GM23338 (cell line): ENCODE measurements at regions not wholly inside any gene's neighbourhood (a gene's known extent, or its start where the extent isn't known, plus 50 kb on each side); places are given as distances from the start of the nearest gene placed in this dataset.

Experiments used
- ATAC-seq: fragments of 200-7000 bp; cut with Tn5 transposase; 3 replicates; pipeline ENCODE4 v1.9.1; 2020
- DNase-seq: peaks from one replicate; pipeline ENCODE4 v3.0.0-alpha.2; 2015; ENCODE audit warnings: low spot score
- H2AFZ ChIP-seq: fragments of 200-600 bp; sonication (generic); 2 replicates; pipeline ENCODE4 v1.8.0; 2016; ENCODE audit warnings: antibody characterized with exemption, mild to moderate bottlenecking, moderate library complexity
- H3F3A ChIP-seq: fragments of 200-600 bp; sonication (generic); replicated peaks from 2 replicates; pipeline ENCODE4 v1.8.0; 2017; ENCODE audit warnings: antibody characterized with exemption, mixed run types, low read depth
- H3K27ac ChIP-seq: fragments of 200-600 bp; sonication (generic); 2 replicates; pipeline ENCODE4 v1.6.1; 2016; ENCODE audit warnings: low read depth
- H3K27me3 ChIP-seq: fragments of 200-600 bp; sonication (generic); 2 replicates; pipeline ENCODE4 v1.8.0; 2016; ENCODE audit warnings: mild to moderate bottlenecking, mixed run types, moderate library complexity; ENCODE audit not compliant: insufficient read depth
- H3K36me3 ChIP-seq: fragments of 200-600 bp; sonication (generic); 2 replicates; pipeline ENCODE4 v1.8.0; 2016; ENCODE audit warnings: mild to moderate bottlenecking; ENCODE audit not compliant: insufficient read depth
- H3K4me1 ChIP-seq: fragments of 200-600 bp; sonication (generic); 2 replicates; pipeline ENCODE4 v1.8.0; 2016; ENCODE audit warnings: mild to moderate bottlenecking, moderate library complexity; ENCODE audit not compliant: insufficient read depth
- H3K4me2 ChIP-seq: fragments of 200-600 bp; sonication (generic); 2 replicates; pipeline ENCODE4 v1.7.1; 2017; ENCODE audit warnings: mixed run types
- H3K4me3 ChIP-seq: fragments of 200-600 bp; sonication (generic); 2 replicates; pipeline ENCODE4 v1.6.1; 2016; ENCODE audit warnings: mixed run types
- H3K79me2 ChIP-seq: fragments of 200-600 bp; sonication (generic); replicated peaks from 2 replicates; pipeline ENCODE4 v1.8.0; 2017; ENCODE audit warnings: mild to moderate bottlenecking; ENCODE audit not compliant: insufficient read depth
- H3K9me2 ChIP-seq: fragments of 200-600 bp; sonication (generic); 2 replicates; pipeline ENCODE4 v1.8.0; 2017; ENCODE audit not compliant: insufficient read depth
- H4K20me1 ChIP-seq: fragments of 200-600 bp; sonication (generic); replicated peaks from 2 replicates; pipeline ENCODE4 v1.8.0; 2017; ENCODE audit warnings: mild to moderate bottlenecking; ENCODE audit not compliant: insufficient read depth
- H3K27ac Mint-ChIP-seq: 2 replicates; pipeline ENCODE4 v1.8.0; 2020; ENCODE audit warnings: inconsistent platforms, mild to moderate bottlenecking, moderate library complexity, mixed read lengths
- H3K27me3 Mint-ChIP-seq: 3 replicates; pipeline ENCODE4 v1.8.0; 2022; ENCODE audit warnings: low read depth, mild to moderate bottlenecking, moderate library complexity, mixed read lengths, inconsistent platforms; ENCODE audit not compliant: insufficient read depth, poor library complexity
- H3K36me3 Mint-ChIP-seq: 3 replicates; pipeline ENCODE4 v1.8.0; 2021; ENCODE audit warnings: low read depth, mild to moderate bottlenecking, inconsistent platforms, moderate library complexity, mixed read lengths
- H3K4me1 Mint-ChIP-seq: 3 replicates; pipeline ENCODE4 v1.8.0; 2020; ENCODE audit warnings: mild to moderate bottlenecking, inconsistent platforms, mixed read lengths
- H3K4me3 Mint-ChIP-seq: 3 replicates; pipeline ENCODE4 v1.8.0; 2021; ENCODE audit warnings: moderate library complexity, mild to moderate bottlenecking, inconsistent platforms, mixed read lengths
- H3K9me3 Mint-ChIP-seq: 3 replicates; pipeline ENCODE4 v1.8.0; 2020; ENCODE audit warnings: moderate library complexity, mild to moderate bottlenecking, inconsistent platforms, mixed read lengths
- CREB1 ChIP-seq: fragments of 250-450 bp; sonication (Bioruptor Pico); IDR thresholded peaks from 2 replicates; pipeline ENCODE4 v1.5.0; 2020; ENCODE audit warnings: low read depth, mild to moderate bottlenecking, moderate library complexity
- EZH2 ChIP-seq: fragments of 200-600 bp; sonication (generic); IDR thresholded peaks from one replicate; pipeline ENCODE4 v1.8.0; 2017; ENCODE audit warnings: antibody characterized with exemption, mild to moderate bottlenecking, low read depth; ENCODE audit not compliant: unreplicated experiment
- EZH2phosphoT487 ChIP-seq: fragments of 200-600 bp; sonication (generic); IDR thresholded peaks from one replicate; pipeline ENCODE4 v1.8.1; 2018; ENCODE audit warnings: antibody characterized with exemption; ENCODE audit not compliant: unreplicated experiment
- JUNB ChIP-seq: IDR thresholded peaks from one replicate; pipeline ENCODE4 v1.6.1; 2016; ENCODE audit warnings: antibody characterized with exemption; ENCODE audit not compliant: unreplicated experiment
- NANOG ChIP-seq: IDR thresholded peaks from 2 replicates; pipeline ENCODE4 v1.6.1; 2016; ENCODE audit warnings: antibody characterized with exemption, borderline replicate concordance
- POLR2AphosphoS5 ChIP-seq: IDR thresholded peaks from 2 replicates; pipeline ENCODE4 v1.6.1; 2016; ENCODE audit warnings: antibody characterized with exemption, low read depth
- STAT1 ChIP-seq: IDR thresholded peaks from one replicate; pipeline ENCODE4 v1.6.1; 2016; ENCODE audit warnings: antibody characterized with exemption; ENCODE audit not compliant: unreplicated experiment
- ZNF114 ChIP-seq: fragments of 250-450 bp; sonication (Bioruptor Pico); IDR thresholded peaks from 2 replicates; pipeline ENCODE4 v1.5.0; 2020; ENCODE audit warnings: mild to moderate bottlenecking, moderate library complexity
- ZNF331 ChIP-seq: fragments of 250-450 bp; sonication (Bioruptor Pico); IDR thresholded peaks from 2 replicates; pipeline ENCODE4 v1.5.0; 2020; ENCODE audit warnings: low read depth, mild to moderate bottlenecking, moderate library complexity
- TF ChIP-seq, protein P1 (sequence below): IDR thresholded peaks from 2 replicates; pipeline ENCODE4 v1.6.1; 2016; ENCODE audit warnings: antibody characterized with exemption
- TF ChIP-seq, protein P2 (sequence below), 2 experiments: fragments of 200-600 bp in 1 of 2; sonication (generic) in 1 of 2; conservative IDR thresholded peaks; 2 replicates each; pipeline versions ENCODE4 v1.5.1 to v1.6.1; 2016 to 2017; ENCODE audit warnings: antibody characterized with exemption in 2 of 2, low read depth in 2 of 2, mild to moderate bottlenecking in 2 of 2, moderate library complexity in 1 of 2
- TF ChIP-seq, protein P3 (sequence below): IDR thresholded peaks from one replicate; pipeline ENCODE4 v1.6.1; 2018; ENCODE audit warnings: antibody characterized with exemption; ENCODE audit not compliant: unreplicated experiment
- TF ChIP-seq, protein P4 (sequence below): fragments of 250-450 bp; sonication (Bioruptor Pico); IDR thresholded peaks from 2 replicates; pipeline ENCODE4 v1.5.0; 2020; ENCODE audit warnings: mild to moderate bottlenecking, moderate library complexity

DNA sequence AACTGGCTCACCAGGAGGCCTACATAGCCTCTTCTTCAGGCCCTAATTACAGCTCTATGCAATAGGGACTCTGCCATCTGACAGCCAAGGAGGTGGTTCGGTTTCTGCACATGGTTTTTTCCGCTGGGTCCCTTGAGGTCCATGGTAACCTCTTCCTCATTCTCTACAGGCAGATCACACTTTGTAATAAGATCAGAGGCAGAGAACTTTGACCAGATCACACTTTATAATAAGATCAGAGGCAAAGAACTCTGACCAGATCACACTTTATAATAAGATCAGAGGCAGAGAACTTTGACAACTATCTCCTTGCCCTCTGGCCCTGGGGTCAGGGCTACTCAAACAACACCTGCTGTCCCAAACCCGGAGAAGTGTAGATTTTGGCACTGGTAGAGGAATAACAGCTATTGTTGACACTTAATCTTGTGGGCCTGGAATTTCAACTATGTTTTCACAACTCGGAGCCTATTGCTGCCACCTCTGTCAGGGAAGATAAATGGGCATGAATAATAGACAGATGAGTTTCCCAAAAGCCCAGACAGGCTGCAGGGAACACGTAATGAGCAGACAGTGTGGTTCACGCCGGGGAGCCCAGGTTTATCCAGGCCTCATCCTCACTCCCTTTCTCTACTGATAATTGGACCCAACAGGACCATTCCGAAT is 246.1 kb downstream of the UQCRFS1 start:
- Histone ChIP-seq H3K9me2 (no peaks in the 10 kb centered on the region), H3K4me1 (no peaks in the 10 kb centered on the region), H3K27ac (no peak overlapping the region), H3K4me3 (no peak overlapping the region), H3F3A (no peaks in the 10 kb centered on the region), H3K27me3 (no peaks in the 10 kb centered on the region), H4K20me1 (no peaks in the 10 kb centered on the region), H3K36me3 (no peaks in the 10 kb centered on the region), H3K4me2 (no peak overlapping the region), H3K79me2 (no peaks in the 10 kb centered on the region), H2AFZ (no peak overlapping the region)
- H3K36me3 Mint-ChIP-seq, result no peaks in the 10 kb centered on the region
- H3K27ac Mint-ChIP-seq, result no peak overlapping the region
- no peaks in the 10 kb centered on the region for H3K4me1 Mint-ChIP-seq
- H3K4me3 Mint-ChIP-seq, result no peak overlapping the region
- DNase-seq (no peak), ATAC-seq (no peak)
- H3K9me3 Mint-ChIP-seq, result no peaks in the 10 kb centered on the region
- no peaks in the 10 kb centered on the region for H3K27me3 Mint-ChIP-seq
- TF ChIP-seq CREB1 (CRISPR knock-in tag) (no peak), ZNF114 (no peak), NANOG (no peak), JUNB (no peak), STAT1 (no peak), POLR2AphosphoS5 (no peak), ZNF331 (no peak), EZH2phosphoT487 (no peak), EZH2 (no peak)
- TF ChIP-seq, protein P1, sequence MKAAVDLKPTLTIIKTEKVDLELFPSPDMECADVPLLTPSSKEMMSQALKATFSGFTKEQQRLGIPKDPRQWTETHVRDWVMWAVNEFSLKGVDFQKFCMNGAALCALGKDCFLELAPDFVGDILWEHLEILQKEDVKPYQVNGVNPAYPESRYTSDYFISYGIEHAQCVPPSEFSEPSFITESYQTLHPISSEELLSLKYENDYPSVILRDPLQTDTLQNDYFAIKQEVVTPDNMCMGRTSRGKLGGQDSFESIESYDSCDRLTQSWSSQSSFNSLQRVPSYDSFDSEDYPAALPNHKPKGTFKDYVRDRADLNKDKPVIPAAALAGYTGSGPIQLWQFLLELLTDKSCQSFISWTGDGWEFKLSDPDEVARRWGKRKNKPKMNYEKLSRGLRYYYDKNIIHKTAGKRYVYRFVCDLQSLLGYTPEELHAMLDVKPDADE, result no peak
- TF ChIP-seq, protein P2, sequence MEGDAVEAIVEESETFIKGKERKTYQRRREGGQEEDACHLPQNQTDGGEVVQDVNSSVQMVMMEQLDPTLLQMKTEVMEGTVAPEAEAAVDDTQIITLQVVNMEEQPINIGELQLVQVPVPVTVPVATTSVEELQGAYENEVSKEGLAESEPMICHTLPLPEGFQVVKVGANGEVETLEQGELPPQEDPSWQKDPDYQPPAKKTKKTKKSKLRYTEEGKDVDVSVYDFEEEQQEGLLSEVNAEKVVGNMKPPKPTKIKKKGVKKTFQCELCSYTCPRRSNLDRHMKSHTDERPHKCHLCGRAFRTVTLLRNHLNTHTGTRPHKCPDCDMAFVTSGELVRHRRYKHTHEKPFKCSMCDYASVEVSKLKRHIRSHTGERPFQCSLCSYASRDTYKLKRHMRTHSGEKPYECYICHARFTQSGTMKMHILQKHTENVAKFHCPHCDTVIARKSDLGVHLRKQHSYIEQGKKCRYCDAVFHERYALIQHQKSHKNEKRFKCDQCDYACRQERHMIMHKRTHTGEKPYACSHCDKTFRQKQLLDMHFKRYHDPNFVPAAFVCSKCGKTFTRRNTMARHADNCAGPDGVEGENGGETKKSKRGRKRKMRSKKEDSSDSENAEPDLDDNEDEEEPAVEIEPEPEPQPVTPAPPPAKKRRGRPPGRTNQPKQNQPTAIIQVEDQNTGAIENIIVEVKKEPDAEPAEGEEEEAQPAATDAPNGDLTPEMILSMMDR (conservative IDR thresholded peaks at IDR 0.05; ENCODE audit: low read depth in 2 of 2), result no peak
- TF ChIP-seq, protein P3, sequence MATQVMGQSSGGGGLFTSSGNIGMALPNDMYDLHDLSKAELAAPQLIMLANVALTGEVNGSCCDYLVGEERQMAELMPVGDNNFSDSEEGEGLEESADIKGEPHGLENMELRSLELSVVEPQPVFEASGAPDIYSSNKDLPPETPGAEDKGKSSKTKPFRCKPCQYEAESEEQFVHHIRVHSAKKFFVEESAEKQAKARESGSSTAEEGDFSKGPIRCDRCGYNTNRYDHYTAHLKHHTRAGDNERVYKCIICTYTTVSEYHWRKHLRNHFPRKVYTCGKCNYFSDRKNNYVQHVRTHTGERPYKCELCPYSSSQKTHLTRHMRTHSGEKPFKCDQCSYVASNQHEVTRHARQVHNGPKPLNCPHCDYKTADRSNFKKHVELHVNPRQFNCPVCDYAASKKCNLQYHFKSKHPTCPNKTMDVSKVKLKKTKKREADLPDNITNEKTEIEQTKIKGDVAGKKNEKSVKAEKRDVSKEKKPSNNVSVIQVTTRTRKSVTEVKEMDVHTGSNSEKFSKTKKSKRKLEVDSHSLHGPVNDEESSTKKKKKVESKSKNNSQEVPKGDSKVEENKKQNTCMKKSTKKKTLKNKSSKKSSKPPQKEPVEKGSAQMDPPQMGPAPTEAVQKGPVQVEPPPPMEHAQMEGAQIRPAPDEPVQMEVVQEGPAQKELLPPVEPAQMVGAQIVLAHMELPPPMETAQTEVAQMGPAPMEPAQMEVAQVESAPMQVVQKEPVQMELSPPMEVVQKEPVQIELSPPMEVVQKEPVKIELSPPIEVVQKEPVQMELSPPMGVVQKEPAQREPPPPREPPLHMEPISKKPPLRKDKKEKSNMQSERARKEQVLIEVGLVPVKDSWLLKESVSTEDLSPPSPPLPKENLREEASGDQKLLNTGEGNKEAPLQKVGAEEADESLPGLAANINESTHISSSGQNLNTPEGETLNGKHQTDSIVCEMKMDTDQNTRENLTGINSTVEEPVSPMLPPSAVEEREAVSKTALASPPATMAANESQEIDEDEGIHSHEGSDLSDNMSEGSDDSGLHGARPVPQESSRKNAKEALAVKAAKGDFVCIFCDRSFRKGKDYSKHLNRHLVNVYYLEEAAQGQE, result no peak
- TF ChIP-seq, protein P4, sequence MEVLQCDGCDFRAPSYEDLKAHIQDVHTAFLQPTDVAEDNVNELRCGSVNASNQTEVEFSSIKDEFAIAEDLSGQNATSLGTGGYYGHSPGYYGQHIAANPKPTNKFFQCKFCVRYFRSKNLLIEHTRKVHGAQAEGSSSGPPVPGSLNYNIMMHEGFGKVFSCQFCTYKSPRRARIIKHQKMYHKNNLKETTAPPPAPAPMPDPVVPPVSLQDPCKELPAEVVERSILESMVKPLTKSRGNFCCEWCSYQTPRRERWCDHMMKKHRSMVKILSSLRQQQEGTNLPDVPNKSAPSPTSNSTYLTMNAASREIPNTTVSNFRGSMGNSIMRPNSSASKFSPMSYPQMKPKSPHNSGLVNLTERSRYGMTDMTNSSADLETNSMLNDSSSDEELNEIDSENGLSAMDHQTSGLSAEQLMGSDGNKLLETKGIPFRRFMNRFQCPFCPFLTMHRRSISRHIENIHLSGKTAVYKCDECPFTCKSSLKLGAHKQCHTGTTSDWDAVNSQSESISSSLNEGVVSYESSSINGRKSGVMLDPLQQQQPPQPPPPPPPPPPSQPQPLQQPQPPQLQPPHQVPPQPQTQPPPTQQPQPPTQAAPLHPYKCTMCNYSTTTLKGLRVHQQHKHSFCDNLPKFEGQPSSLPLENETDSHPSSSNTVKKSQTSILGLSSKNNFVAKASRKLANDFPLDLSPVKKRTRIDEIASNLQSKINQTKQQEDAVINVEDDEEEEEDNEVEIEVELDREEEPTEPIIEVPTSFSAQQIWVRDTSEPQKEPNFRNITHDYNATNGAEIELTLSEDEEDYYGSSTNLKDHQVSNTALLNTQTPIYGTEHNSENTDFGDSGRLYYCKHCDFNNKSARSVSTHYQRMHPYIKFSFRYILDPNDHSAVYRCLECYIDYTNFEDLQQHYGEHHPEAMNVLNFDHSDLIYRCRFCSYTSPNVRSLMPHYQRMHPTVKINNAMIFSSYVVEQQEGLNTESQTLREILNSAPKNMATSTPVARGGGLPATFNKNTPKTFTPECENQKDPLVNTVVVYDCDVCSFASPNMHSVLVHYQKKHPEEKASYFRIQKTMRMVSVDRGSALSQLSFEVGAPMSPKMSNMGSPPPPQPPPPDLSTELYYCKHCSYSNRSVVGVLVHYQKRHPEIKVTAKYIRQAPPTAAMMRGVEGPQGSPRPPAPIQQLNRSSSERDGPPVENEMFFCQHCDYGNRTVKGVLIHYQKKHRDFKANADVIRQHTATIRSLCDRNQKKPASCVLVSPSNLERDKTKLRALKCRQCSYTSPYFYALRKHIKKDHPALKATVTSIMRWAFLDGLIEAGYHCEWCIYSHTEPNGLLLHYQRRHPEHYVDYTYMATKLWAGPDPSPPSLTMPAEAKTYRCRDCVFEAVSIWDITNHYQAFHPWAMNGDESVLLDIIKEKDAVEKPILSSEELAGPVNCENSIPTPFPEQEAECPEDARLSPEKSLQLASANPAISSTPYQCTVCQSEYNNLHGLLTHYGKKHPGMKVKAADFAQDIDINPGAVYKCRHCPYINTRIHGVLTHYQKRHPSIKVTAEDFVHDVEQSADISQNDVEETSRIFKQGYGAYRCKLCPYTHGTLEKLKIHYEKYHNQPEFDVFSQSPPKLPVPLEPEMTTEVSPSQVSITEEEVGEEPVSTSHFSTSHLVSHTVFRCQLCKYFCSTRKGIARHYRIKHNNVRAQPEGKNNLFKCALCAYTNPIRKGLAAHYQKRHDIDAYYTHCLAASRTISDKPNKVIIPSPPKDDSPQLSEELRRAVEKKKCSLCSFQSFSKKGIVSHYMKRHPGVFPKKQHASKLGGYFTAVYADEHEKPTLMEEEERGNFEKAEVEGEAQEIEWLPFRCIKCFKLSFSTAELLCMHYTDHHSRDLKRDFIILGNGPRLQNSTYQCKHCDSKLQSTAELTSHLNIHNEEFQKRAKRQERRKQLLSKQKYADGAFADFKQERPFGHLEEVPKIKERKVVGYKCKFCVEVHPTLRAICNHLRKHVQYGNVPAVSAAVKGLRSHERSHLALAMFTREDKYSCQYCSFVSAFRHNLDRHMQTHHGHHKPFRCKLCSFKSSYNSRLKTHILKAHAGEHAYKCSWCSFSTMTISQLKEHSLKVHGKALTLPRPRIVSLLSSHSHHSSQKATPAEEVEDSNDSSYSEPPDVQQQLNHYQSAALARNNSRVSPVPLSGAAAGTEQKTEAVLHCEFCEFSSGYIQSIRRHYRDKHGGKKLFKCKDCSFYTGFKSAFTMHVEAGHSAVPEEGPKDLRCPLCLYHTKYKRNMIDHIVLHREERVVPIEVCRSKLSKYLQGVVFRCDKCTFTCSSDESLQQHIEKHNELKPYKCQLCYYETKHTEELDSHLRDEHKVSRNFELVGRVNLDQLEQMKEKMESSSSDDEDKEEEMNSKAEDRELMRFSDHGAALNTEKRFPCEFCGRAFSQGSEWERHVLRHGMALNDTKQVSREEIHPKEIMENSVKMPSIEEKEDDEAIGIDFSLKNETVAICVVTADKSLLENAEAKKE (CRISPR knock-in tag), result no peak
